ACHN (cell line): ENCODE measurements at regions not wholly inside any gene's neighbourhood (a gene's known extent, or its start where the extent isn't known, plus 50 kb on each side); places are given as distances from the start of the nearest gene placed in this dataset.
"Not testable (repeated sequence)": the region's sequence is repeated elsewhere in the genome, so short reads cannot be mapped to it uniquely, and the experiment has no call there.

Experiments used
- DNase-seq: peaks from one replicate; pipeline ENCODE4 v3.0.0-alpha.2; 2015
- in situ Hi-C: cut with HindIII; loops from 2 replicates; pipeline ENCODE4 v1.10.0; 2017; ENCODE audit warnings: low sequenced_read_pairs, low pct_ligation_motif_present, low pct_unique_long_range_greater_than_20kb

DNA sequence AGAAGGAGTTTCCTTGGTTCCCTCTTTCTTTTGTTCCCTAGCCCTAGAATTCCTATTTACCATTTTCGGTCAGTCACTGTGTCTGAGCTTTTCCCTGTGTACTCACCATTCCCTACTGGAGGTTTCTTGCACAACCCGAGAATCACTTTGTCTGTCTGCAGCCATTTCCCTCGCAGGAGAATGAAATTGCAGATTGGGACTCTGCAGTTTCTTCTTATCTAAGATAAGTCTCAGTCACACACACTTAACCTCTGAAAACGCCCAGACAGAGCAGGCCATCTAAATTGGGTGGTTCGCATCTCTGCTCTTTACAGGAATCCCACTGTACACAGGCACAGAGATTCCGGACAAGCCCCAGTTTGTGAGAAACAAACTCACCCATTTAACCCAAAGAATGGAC is 58.6 kb upstream of the CNTNAP2 start:
- in situ Hi-C loops, result no loop called here
- DNase-seq, result no peak

DNA sequence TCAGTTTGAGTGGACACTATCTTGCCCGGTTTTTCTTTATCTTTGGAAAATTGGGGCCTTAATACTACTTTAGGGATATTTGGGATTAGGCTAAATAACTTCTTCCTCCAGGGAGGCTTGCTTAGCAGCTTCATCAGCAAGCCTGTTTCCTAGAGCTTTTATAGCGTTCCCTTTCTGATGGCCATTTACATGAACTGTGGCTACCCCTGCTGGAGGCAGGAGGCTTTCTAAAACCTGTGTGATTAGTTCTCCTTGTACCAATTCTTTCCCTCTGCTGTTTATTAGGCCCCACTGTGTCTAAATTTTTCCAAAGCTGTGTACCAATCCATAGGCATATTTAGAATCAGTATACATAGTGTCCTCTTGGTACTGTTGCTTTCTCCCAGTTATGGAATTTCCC is 61.7 kb upstream of the CNTNAP2 start:
- in situ Hi-C loops, result no loop called here
- DNase-seq, result no peak

DNA sequence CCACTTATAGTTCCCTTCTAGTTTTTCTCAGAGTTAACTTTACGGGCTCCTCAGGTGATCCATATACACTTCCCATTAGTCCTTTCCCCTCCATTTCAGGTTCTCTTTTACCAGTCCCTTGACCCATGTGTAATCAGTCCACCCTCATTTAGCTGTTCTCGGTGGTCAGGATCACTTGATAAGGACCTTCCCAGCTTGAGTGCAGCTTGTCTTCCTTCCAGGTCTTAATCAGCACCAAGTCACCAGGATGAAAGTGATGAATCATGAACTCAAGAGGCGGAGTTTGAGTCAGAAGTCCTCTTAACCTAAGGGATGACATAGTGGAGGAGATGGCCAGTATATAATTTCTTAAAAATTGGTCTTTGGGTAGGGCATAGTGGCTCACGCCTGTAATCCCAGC is 63.1 kb upstream of the CNTNAP2 start:
- no peak for DNase-seq
- in situ Hi-C loops, result no loop called here

DNA sequence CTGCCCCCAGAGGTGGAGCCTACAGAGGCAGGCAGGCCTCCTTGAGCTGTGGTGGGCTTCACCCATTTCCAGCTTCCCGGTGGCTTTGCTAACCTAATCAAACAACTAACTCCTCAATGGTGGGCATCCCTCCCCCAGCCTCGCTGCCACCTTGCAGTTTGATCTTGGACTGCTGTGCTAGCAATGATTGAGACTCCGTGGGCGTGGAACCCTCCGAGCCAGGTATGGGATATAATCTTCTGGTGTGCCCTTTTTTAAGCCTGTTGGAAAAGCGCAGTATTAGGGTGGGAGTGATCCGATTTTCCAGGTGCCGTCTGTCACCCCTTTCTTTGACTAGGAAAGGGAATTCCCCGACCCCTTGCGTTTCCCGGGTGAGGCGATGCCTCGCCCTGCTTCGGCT is 73.3 kb upstream of the CNTNAP2 start:
- DNase-seq, in situ Hi-C loops: not testable (repeated sequence)

DNA sequence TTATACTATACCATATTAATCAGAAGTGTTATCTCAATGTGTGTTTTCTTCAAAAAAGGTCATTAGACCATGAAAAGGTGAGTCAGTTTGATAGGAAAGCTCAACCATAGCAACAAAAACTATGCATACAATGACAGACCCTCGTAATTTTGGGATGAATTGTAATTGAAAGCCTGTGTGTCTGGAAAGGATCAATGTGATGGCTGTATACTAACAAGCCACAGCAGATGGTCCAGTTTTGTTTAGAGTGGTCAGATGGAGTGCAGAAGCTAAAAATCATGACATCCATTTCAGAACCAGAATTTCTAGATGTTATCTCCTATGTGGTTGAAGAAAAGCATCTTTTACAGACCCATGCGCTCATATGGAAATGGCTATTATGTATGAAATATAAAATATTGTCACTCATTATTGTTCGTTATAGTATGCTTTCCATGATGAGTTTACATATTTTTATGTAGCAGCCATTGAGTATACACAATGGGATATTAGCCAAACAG is 88.3 kb upstream of the CNTNAP2 start:
- in situ Hi-C loops, result no loop called here
- DNase-seq, result no peak

DNA sequence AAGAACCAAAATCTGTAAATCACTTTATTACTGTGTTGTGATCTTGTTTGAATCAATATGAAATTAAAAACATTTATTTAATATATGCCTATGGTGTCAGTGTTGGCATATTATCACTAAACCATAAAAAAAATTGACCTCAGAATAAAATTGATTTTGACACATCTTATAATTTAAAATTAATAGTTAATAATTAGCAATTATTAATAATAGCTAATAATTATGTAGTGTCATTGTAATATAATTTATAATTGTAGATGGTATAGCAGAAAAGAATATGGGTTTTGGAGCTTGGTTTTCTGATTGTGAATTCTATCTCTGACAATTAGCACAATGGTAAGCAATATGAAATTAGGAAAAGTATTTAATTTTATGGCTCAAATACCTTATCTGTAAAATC is 89.4 kb upstream of the CNTNAP2 start:
- DNase-seq, result no peak
- in situ Hi-C loops, result no loop called here

DNA sequence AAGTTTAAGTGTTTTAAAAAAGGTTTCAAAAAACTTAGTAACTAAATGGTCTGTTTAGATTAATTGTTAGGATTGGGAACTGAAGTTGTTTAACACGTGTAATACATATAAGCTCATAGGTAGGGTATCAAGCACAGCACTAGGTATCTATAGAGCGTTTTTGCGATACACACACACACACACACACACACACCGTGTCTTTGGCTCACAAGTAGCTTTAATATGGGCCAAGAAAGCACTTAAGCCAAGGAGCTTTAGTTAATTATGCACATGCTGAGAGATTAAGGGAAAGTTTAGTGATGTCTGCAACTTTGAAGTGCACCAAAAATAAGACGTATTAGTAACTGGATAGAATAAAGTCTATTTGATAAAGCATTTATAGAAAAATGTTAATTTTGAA is 93.8 kb upstream of the CNTNAP2 start:
- in situ Hi-C loops, result no loop called here
- no peak for DNase-seq

DNA sequence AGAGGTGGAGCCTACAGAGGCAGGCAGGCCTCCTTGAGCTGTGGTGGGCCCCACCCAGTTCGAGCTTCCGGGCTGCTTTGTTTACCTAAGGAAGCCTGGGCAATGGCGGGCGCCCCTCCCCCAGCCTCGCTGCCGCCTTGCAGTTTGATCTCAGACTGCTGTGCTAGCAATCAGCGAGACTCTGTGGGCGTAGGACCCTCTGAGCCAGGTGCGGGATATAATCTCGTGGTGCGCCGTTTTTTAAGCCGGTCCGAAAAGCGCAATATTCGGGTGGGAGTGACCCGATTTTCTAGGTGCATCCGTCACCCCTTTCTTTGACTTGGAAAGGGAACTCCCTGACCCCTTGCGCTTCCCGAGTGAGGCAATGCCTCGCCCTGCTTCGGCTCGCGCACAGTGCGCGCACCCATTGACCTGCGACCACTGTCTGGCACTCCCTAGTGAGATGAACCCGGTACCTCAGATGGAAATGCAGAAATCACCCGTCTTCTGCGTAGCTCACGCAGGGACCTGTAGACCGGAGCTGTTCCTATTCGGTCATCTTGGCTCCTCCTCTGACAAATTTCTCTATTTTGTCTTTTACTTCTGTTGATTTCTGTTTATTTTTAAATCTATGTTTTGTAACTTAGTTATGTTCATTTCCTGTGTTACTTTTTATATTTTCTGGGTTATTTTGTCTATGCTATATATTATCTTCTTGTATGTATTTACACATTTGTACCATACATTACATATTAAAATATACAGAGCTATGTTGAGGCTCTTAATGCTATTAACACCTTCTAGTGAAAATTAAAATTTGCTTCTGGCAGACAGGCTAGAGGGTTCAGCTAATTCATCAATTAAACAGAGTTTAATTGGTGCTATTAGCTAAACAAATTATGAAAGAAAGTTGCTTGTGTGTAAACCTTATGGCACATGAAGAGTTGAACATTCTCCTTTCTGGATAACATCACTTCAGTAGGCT is 97.3 kb upstream of the CNTNAP2 start:
- DNase-seq, in situ Hi-C loops: not testable (repeated sequence)

DNA sequence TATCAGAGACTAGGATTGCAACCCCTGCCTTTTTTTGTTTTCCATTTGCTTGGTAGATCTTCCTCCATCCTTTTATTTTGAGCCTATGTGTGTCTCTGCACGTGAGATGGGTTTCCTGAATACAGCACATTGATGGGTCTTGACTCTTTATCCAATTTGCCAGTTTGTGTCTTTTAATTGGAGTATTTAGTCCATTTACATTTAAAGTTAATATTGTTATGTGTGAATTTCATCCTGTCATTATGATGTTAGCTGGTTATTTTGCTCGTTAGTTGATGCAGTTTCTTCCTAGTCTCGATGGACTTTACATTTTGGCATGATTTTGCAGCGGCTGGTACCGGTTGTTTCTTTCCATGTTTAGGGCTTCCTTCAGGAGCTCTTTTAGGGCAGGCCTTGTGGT is 99.2 kb upstream of the CNTNAP2 start:
- in situ Hi-C loops, DNase-seq: not testable (repeated sequence)

DNA sequence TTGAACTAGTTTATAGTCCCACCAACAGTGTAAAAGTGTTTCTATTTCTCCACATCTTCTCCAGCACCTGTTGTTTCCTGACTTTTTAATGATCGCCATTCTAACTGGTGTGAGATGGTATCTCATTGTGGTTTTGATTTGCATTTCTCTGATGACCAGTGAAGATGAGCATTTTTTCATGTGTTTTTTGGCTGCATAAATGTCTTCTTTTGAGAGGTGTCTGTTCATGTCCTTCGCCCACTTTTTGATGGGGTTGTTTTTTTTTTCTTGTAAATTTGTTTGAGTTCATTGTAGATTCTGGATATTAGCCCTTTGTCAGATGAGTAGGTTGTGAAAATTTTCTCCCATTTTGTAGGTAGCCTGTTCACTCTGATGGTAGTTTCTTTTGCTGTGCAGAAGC is 102.4 kb upstream of the CNTNAP2 start:
- in situ Hi-C loops, DNase-seq: not testable (repeated sequence)

DNA sequence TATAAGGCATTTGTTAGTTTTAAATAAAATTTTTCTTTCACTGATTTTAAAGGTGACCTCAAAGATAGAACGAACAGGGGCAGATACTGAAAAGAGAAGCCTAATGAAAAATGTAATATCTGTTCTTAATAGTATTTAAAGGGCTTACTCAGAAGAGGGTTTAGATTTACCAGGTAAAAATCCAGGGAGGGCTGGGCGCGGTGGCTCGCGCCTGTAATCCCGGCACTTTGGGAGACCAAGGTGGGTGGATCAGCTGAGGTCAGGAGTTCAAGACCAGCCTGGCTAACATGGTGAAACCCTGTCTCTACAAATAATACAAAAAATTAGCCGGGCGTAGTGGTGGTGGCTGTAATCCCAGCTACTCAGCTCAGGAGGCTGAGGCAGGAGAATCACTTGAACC is 108.3 kb upstream of the CNTNAP2 start:
- in situ Hi-C loops, result no loop called here
- DNase-seq, result no peak

DNA sequence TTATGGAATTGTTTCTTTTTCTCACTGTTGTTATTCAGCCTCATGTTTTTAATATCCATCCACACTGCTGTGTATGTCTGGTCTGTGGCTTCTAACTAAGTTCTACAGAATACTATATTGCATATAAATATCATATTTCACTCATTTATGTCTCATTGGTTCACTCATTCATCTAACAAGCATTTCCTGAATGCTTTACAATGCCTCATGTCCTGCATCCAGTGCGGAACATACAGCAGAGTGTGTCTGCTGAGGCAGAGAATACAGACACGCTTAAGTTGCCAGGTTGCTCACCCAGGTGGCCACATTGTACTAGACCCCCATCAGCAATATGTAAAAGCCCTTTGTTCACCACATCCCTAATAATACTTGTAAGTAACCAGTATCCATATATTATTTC is 111.8 kb upstream of the CNTNAP2 start:
- in situ Hi-C loops, result no loop called here

DNA sequence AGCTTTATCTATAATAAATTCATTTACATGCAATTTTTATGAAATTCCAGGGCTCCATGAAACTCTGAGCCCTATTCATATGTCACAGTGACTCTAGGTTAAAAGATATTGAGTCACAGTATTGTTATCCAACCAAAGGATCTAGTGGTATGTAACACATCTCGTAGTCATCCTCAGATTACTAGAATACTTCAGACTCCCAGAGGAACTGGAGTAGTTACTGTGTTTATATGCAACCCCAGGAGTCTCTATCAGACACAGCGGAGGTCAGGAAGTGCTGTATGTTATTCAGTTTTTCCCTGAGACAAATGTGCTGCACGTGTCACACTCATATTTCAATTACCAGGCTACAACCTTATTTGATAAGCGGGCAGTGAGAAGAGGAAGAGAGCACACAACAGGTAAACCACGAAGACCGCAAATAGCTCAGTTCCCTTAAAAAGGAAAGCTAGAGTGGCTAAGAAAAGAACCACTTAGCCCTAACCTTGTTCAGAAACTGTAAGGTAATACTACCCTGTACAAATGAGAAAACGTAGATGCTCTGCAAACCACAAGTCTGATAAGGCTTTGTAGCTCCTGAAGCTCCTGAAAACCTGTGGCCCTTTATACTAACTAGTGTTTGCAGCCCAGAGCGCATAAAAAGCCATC is 114.0 kb upstream of the CNTNAP2 start:
- DNase-seq, result no peak
- in situ Hi-C loops, result no loop called here

More for the DNA sequence above, 111.8 kb upstream of the CNTNAP2 start:
- no peak for DNase-seq

DNA sequence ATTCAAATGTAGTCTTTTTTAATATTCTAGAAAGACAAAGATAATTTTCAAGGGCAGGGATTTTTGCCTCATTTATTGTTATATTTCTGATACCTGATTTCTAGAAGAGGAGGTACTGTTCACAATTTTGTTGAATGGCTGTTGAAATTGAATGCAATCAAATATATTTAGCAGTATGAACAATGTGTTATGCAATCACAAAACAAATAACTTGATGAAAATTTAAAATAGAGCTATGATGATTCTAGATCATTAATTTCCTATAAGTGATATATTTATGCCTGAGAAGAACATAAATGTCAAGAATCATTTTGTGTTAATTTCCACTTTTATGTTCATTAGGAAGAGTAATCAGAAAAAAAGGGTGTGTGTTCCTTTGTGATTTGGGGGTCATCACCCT is 114.6 kb upstream of the CNTNAP2 start:
- in situ Hi-C loops, result no loop called here

DNA sequence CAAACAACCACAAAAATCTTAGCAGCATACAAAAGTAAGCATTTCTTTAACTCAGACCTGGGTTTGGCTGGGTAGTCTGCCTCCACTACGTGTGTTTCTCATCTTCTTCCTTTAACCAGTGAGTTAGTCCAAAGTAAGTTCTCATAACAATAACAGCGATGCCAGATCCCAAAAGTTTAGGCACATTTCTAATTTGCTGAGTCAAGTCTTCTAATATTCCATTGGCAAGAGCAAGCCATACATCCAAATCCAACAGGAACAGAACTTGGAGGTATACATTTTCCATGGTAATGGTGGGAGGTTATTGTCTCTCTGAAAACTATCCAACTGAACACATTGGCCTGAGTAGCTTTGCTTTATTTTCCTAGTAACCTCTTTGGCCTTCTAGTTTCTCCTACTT is 115.7 kb upstream of the CNTNAP2 start:
- in situ Hi-C loops, result no loop called here
- no peak for DNase-seq

More for the DNA sequence above, 114.6 kb upstream of the CNTNAP2 start:
- DNase-seq, result no peak

DNA sequence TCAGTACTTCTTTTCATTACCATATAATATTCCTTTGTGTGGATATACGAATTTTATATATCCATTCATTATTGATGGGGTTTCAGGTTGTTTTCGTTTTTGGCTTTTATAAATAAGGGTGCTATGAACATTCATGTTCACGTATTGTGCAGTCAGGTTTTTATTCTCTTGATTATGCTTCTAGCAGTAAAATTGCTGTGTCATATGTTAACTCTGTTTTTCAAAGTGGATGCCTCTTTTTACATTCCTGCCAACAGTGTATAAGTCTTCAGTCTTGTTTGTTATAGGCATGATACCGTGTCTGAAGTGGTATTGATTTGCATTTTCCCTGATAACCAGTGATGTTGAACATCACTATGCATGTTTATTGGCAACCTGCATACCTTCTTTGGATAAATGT is 127.1 kb upstream of the CNTNAP2 start:
- no peak for DNase-seq
- in situ Hi-C loops, result no loop called here

DNA sequence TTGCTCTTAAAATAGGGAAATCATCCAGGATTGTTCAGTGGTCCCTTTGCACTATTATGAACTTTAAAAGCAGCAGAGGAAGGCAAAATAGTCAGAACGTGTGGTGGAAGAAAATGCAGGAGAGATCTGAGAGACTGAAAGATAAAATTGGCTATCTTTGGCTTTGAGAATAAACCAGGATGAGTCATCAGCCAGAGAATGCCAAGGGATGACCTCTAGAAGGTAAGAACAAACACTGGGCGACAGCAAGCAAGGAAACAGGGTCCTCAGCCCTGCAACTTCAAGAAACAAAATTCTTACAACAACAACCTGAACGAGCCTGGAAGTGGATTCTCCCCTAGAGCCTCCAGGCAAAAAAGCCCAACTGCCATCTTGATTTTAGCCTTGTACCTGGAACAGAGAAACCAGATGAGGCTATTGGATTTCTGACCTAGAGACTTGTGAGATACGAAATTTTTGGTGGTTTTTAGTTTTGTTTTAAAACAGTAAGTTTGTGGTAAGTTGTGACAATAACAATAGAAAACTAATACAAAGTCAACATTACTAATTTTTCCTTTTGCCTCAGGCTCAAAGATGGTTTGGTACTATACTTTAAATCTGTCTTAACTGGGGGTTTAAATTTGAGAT is 130.2 kb upstream of the CNTNAP2 start:
- in situ Hi-C loops, result no loop called here
- no peak for DNase-seq

DNA sequence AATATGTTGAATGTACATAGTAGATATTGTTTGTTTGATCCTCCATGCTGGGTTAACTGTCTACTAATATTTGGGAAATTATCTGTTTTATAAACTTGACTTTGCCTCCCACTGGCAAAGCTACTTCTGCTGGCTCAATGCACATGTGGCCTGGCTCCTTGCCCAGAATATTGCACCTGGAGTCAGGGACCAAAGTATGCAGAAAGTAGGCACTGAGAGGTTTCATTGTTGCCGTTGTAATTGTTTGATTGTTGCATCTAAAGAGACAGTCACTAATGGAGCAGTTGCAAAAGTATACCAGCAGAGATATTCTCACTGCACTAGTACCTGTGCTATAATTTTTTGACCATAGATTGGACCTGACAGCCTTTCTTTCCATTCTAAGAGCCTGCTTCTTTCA is 137.8 kb upstream of the CNTNAP2 start:
- no peak for DNase-seq

DNA sequence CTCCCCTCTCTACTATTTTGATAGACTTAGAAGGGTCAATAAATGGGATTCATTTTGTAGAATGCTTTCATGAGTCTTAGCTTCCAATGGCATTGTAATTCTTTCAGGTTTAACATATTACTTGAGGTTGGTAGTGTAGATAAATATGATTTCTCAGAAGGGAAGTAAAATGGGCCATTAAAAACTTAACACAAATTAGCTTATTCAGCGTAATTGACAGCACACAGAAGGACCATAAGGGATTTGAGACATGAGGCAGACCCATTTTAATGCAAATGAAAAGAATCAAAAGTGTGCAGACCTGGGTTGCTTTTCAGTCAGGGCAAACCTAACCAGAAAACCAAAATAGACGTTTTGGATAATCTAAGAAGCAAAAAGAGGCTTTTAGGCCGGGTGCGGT is 156.6 kb upstream of the CNTNAP2 start:
- in situ Hi-C loops, result no loop called here
- DNase-seq, result no peak

More for the DNA sequence above, 137.8 kb upstream of the CNTNAP2 start:
- in situ Hi-C loops, result no loop called here
